Body of pancreas (tissue), 4 donors: ENCODE measurements at regions not wholly inside any gene's neighbourhood (a gene's known extent, or its start where the extent isn't known, plus 50 kb on each side); places are given as distances from the start of the nearest gene placed in this dataset.
"Not testable (repeated sequence)": the region's sequence is repeated elsewhere in the genome, so short reads cannot be mapped to it uniquely, and the experiment has no call there.

Experiments used
- ATAC-seq: fragments of 150-250 bp; one replicate; pipeline ENCODE4 v1.9.1; 2016
- DNase-seq, 4 donors: peaks; one replicate each; pipeline ENCODE4 v3.0.0-alpha.2; 2019
- H3K27ac ChIP-seq, 4 donors: fragments of 200-600 bp; sonication (generic); 1 replicate in 3 of 4; 2 replicates in 1 of 4; pipeline versions ENCODE4 v1.5.1 to v1.6.1; 2016 to 2019; ENCODE audit warnings: mild to moderate bottlenecking in 1 of 4, mixed read lengths in 1 of 4, moderate library complexity in 1 of 4
- H3K27me3 ChIP-seq, 2 donors: fragments of 200-600 bp; sonication (generic); one replicate each; pipeline ENCODE4 v1.6.0; 2016; ENCODE audit warnings: mild to moderate bottlenecking in 1 of 2
- H3K36me3 ChIP-seq, 2 donors: fragments of 200-600 bp; sonication (generic); replicated peaks in 1 of 2; 2 replicates each; pipeline ENCODE4 v1.5.1; 2016; ENCODE audit warnings: low read depth in 2 of 2; ENCODE audit not compliant: insufficient read depth in 1 of 2
- H3K4me1 ChIP-seq: fragments of 200-600 bp; sonication (generic); one replicate; pipeline ENCODE4 v1.6.0; 2016
- H3K4me3 ChIP-seq, 2 donors: fragments of 200-600 bp; sonication (generic); 1 replicate in 1 of 2; 2 replicates in 1 of 2; pipeline ENCODE4 v1.5.1; 2016 to 2019
- H3K9me3 ChIP-seq, 3 donors: fragments of 200-600 bp; sonication (generic); 1 replicate in 2 of 3; 2 replicates in 1 of 3; pipeline ENCODE4 v1.5.1; 2016
- POLR2A ChIP-seq, 3 donors: fragments of 450-650 bp; IDR thresholded peaks; one replicate each; pipeline ENCODE4 v1.6.1; 2016; ENCODE audit warnings: antibody characterized with exemption in 3 of 3, mild to moderate bottlenecking in 2 of 3
- WGBS, 2 donors: methylation state at CpG; one replicate each; pipeline ENCODE4 v1.1.5; 2017; 5-methylcytosine and 5-hydroxymethylcytosine counted together
- intact Hi-C: fragments of 100-400 bp; cut with DNase I; formaldehyde crosslinking; loops from one replicate; pipeline ENCODE4 v1.15.1; 2023
- TF ChIP-seq, protein P1 (sequence below), 7 experiments: fragments of 450-650 bp in 4 of 7; fragments of 200-600 bp in 3 of 7; sonication (generic) in 3 of 7; IDR thresholded peaks; one replicate each; pipeline ENCODE4 v1.5.1; 2016 to 2019; ENCODE audit warnings: antibody characterized with exemption in 7 of 7

DNA sequence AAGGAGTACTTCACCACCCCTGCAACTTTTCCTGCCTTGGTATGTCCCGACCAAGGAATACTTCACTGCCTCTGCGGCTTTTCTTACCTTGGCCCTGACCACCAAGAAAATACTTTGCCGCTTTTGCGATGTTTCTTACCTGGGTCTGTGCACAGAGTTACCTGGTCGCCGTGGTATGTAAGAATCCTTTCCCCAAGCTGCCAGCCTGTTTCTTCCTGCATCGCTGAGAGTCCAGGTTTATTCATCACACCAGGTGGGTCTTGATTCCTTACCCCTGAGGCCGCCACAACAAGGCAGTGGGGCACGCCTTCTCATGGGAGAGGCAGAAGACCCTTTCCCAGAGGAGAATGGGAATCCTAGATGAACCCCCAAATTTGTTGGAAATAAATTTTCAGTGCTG, 511.3 kb downstream of the EDEM1 start:
- WGBS, 2 donors, result 73 to 91% methylated on average over 9 of the region's 9 CpGs
- DNase-seq (no peak), ATAC-seq (no peak)
- H3K36me3 ChIP-seq, result no peaks in the 10 kb centered on the region
- H3K4me3 ChIP-seq, result no peak overlapping the region
- H3K27me3 ChIP-seq, result no peaks in the 10 kb centered on the region
- TF ChIP-seq POLR2A (IDR thresholded peaks at IDR 0.05), result no peak
- TF ChIP-seq, protein P1, sequence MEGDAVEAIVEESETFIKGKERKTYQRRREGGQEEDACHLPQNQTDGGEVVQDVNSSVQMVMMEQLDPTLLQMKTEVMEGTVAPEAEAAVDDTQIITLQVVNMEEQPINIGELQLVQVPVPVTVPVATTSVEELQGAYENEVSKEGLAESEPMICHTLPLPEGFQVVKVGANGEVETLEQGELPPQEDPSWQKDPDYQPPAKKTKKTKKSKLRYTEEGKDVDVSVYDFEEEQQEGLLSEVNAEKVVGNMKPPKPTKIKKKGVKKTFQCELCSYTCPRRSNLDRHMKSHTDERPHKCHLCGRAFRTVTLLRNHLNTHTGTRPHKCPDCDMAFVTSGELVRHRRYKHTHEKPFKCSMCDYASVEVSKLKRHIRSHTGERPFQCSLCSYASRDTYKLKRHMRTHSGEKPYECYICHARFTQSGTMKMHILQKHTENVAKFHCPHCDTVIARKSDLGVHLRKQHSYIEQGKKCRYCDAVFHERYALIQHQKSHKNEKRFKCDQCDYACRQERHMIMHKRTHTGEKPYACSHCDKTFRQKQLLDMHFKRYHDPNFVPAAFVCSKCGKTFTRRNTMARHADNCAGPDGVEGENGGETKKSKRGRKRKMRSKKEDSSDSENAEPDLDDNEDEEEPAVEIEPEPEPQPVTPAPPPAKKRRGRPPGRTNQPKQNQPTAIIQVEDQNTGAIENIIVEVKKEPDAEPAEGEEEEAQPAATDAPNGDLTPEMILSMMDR (IDR thresholded peaks at IDR 0.05), result no peak
- H3K27ac ChIP-seq, result no peak overlapping the region
- H3K9me3 ChIP-seq, result no peaks in the 10 kb centered on the region
- H3K4me1 ChIP-seq, result no peaks in the 10 kb centered on the region
- intact Hi-C loops, result no loop called here

DNA sequence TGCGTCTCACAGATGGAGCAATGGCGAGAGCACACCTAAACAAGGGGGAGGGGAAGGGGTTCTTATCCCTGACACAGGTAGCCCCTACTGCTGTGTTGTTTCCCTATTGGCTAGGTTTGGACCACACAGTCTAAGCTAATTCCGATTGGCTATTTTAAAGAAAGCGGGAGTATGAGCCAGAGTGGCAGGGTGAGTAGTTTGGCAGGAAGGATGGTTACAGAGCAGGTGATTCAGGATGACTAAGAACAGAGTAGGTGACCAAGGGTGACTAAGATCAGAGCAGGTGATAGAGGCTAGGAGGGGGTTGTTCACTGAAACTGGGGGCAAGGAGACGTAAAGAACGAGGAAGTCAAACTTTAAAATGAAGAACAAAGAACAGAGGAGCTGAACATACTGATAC, 511.8 kb downstream of the EDEM1 start:
- intact Hi-C loops, result no loop called here
- no peaks in the 10 kb centered on the region for H3K9me3 ChIP-seq
- no peaks in the 10 kb centered on the region for H3K36me3 ChIP-seq
- WGBS, 2 donors, result 87% methylated on average over 6 of the region's 6 CpGs
- DNase-seq (no peak), ATAC-seq (no peak)
- no peak overlapping the region for H3K4me3 ChIP-seq
- H3K4me1 ChIP-seq, result no peaks in the 10 kb centered on the region
- H3K27ac ChIP-seq, result no peak overlapping the region
- TF ChIP-seq, protein P1 (IDR thresholded peaks at IDR 0.05), result no peak
- no peak for TF ChIP-seq POLR2A (IDR thresholded peaks at IDR 0.05)
- H3K27me3 ChIP-seq, result no peaks in the 10 kb centered on the region

DNA sequence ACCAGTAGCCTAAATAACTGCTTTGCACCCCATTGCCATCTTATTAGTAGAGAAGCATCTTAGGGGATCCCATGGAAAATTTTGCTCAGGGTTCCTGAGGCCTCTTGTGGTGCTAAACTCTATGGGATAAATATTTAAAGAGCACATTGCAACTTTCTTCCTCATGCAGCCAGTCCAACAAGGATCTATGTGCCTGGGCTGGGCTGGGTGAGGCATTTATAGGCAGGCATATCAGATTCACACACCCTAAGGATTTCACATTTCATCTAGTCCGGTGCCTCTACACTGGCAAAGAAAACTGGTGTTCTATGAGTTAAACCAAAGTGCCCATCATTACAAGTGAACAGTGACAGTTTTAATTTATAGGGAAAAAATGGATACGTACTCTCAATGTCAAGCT, 512.3 kb downstream of the EDEM1 start:
- H3K4me3 ChIP-seq, result no peak overlapping the region
- H3K4me1 ChIP-seq, result no peaks in the 10 kb centered on the region
- H3K9me3 ChIP-seq, result no peaks in the 10 kb centered on the region
- TF ChIP-seq POLR2A (IDR thresholded peaks at IDR 0.05), result no peak
- TF ChIP-seq, protein P1 (IDR thresholded peaks at IDR 0.05), result no peak
- intact Hi-C loops, result no loop called here
- no peaks in the 10 kb centered on the region for H3K27me3 ChIP-seq
- ATAC-seq (no peak), DNase-seq (no peak)
- no peak overlapping the region for H3K27ac ChIP-seq
- 88 to 92% methylated on average over 2 of the region's 2 CpGs for WGBS, 2 donors
- H3K36me3 ChIP-seq, result no peaks in the 10 kb centered on the region

DNA sequence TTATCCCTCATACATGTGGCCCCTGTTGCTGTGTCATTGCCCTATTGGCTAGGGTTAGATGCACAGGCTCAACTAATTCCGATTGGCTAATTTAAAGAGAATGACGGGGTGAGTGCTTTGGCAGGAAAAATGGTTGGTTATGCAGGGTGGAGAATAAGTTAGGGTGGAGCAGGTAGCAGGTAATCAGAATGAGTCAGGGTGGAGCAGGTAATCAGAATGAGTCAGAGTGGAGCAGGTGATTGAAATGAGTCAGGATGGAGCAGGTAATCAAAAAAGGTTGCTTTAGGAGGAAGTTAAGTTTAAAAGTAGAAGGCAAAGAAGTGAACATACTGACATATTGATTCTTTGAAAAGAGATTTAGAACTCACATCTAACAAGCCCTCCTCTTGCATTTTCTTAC, 513.5 kb downstream of the EDEM1 start:
- WGBS, 2 donors, result 70 to 84% methylated on average over 2 of the region's 2 CpGs
- H3K27ac ChIP-seq, H3K9me3 ChIP-seq, H3K4me3 ChIP-seq, intact Hi-C loops, H3K36me3 ChIP-seq, H3K27me3 ChIP-seq, ATAC-seq, H3K4me1 ChIP-seq, DNase-seq: not testable (repeated sequence)

DNA sequence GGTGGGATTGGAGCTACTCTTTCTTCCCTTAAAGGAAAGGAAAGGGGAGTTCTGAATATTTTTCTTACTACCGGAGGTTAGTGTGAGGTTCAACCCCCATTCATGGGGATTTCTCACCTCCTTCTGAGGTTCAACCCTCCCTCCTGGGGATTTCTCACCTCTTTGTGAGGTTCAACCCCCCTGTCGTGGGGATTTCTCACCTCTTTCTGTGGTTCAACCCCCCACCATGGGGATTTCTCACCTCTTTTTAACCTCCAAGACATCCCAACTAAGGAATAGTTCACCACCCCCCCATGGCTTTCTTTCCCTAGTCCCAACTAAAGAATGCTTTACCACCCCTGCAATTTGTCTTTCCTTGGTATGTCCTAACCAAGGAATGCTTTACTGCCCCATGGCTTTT, 520.3 kb downstream of the EDEM1 start:
- intact Hi-C loops, result no loop called here
- TF ChIP-seq POLR2A (IDR thresholded peaks at IDR 0.05), result no peak
- TF ChIP-seq, protein P1 (IDR thresholded peaks at IDR 0.05), result no peak
- ATAC-seq, result no peak
- Histone ChIP-seq H3K36me3 (no peaks in the 10 kb centered on the region), H3K27ac (no peak overlapping the region), H3K4me1 (no peaks in the 10 kb centered on the region), H3K27me3 (peaks cover 0 to 3% of the 10 kb centered on the region in 2 donors), H3K9me3 (no peaks in the 10 kb centered on the region), H3K4me3 (no peak overlapping the region)
- 38 to 61% methylated on average over 2 of the region's 2 CpGs for WGBS, 2 donors
- DNase-seq, result no peak
